Prostate gland (tissue), 2 donors: ENCODE measurements at regions not wholly inside any gene's neighbourhood (a gene's known extent, or its start where the extent isn't known, plus 50 kb on each side); places are given as distances from the start of the nearest gene placed in this dataset.

Experiments used
- POLR2A ChIP-seq: fragments of 450-650 bp; IDR thresholded peaks from one replicate; pipeline ENCODE4 v1.6.1; 2016; ENCODE audit warnings: antibody characterized with exemption, mild to moderate bottlenecking
- POLR2AphosphoS5 ChIP-seq: sonication (generic); formaldehyde crosslinking; IDR thresholded peaks from one replicate; pipeline ENCODE4 v1.6.1; 2017; ENCODE audit warnings: antibody characterized with exemption
- TF ChIP-seq, protein P1 (sequence below), 4 experiments: fragments of 200-600 bp in 2 of 4; fragments of 450-650 bp in 2 of 4; sonication (generic) in 2 of 4; IDR thresholded peaks; 1 replicate in 3 of 4; 2 replicates in 1 of 4; pipeline ENCODE4 v1.5.1; 2016 to 2019; ENCODE audit warnings: antibody characterized with exemption in 4 of 4, mild to moderate bottlenecking in 2 of 4, moderate library complexity in 2 of 4

DNA sequence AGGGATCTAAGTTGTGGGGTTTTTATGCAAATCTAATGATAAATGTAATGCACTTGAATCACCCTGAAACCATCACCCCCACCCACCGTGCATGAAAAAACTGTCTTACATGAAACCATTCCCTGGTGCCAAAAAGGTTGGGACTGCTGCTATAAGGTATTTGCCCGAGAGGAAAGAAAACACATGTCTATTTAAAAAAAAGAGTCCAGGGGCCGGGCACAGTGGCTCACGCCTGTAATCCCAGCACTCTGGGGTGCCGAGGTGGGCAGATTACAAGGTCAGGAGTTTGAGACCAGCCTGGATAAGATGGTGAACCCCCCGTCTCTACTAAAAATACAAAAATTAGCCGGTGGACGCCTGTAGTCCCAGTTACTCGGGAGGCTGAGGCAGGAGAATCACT, 1372.8 kb upstream of the CDH2 start:
- TF ChIP-seq POLR2A (no peak), POLR2AphosphoS5 (no peak)
- TF ChIP-seq, protein P1, sequence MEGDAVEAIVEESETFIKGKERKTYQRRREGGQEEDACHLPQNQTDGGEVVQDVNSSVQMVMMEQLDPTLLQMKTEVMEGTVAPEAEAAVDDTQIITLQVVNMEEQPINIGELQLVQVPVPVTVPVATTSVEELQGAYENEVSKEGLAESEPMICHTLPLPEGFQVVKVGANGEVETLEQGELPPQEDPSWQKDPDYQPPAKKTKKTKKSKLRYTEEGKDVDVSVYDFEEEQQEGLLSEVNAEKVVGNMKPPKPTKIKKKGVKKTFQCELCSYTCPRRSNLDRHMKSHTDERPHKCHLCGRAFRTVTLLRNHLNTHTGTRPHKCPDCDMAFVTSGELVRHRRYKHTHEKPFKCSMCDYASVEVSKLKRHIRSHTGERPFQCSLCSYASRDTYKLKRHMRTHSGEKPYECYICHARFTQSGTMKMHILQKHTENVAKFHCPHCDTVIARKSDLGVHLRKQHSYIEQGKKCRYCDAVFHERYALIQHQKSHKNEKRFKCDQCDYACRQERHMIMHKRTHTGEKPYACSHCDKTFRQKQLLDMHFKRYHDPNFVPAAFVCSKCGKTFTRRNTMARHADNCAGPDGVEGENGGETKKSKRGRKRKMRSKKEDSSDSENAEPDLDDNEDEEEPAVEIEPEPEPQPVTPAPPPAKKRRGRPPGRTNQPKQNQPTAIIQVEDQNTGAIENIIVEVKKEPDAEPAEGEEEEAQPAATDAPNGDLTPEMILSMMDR (IDR thresholded peaks at IDR 0.05) = no peak
